SH-SY5Y (cell line): ENCODE measurements at regions not wholly inside any gene's neighbourhood (a gene's known extent, or its start where the extent isn't known, plus 50 kb on each side); places are given as distances from the start of the nearest gene placed in this dataset.

Source experiments
- GATA2 ChIP-seq: IDR thresholded peaks from 2 replicates; pipeline ENCODE4 v1.6.1; 2011; ENCODE audit warnings: mild to moderate bottlenecking, low read depth, low read length
- GATA3 ChIP-seq: IDR thresholded peaks from 2 replicates; pipeline ENCODE4 v1.6.1; 2011; ENCODE audit warnings: low read depth, mild to moderate bottlenecking, low read length, moderate library complexity

DNA sequence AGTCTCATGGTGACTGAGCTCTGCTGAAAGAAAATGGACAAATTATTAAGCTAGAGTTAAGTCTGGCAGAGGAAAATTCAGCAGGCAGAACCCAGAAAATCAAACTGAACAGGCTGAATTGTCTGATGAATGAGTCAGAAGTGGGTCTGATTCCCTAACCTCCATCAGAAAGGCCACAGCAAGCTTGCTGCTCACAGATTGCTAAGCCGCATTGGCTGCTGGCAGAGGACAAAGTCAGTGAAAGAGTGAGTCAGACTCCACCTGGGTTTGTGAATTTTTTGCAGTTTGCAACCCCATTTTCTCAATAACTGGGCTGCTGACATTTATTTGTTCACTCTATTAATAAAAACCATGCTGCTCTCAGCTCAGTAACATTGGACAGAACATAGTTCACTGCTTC is 191.3 kb downstream of the EPM2A start:
- TF ChIP-seq GATA3 (no peak), GATA2 (no peak)
